HG03139 (cell line): ENCODE measurements at regions not wholly inside any gene's neighbourhood (a gene's known extent, or its start where the extent isn't known, plus 50 kb on each side); places are given as distances from the start of the nearest gene placed in this dataset.

Experiments
- ATAC-seq: cut with Tn5 transposase; IDR thresholded peaks from one replicate; pipeline ENCODE4 v1.9.1; 2021; ENCODE audit not compliant: unreplicated experiment

DNA sequence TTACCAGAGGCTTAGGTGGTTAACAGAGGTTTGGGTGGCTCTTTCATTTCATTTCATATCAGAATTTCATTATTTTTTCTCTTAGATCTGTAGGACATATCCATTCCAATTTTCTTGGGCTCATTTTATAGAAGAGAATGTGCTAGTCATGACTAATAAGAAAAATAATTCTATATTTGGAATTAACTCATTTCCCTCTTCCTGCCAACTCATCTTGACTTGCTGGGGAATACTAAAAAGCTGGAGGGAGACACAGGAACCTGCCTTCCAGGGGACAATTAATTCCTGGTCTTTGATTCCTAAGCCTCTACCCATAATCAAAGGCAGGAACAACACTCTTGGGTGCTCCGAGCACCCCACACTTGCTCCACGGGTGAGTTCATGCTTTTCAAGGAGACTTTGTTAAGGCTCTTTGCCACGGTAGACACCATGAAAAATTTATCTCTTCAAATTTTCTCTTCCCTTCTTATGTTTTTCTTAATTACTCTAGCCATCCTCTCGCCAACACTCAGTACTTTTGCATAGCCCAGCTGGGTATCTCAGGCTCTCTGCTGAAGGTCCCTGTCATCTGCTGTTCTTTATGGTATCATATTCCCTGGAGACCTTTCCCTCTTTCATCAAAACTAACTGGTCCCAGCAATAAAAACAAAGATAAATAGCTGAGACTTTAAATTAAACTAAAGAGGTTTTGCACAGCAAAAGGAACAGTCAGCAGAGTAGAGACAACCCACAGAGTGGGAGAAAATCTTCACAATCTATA is 273.9 kb downstream of the NPR3 start:
- no peak for ATAC-seq

- ATAC-seq = no peak
Measured at GRCh38 chr5:32989815-32990214, 278.7 kb downstream of the NPR3 start.

DNA sequence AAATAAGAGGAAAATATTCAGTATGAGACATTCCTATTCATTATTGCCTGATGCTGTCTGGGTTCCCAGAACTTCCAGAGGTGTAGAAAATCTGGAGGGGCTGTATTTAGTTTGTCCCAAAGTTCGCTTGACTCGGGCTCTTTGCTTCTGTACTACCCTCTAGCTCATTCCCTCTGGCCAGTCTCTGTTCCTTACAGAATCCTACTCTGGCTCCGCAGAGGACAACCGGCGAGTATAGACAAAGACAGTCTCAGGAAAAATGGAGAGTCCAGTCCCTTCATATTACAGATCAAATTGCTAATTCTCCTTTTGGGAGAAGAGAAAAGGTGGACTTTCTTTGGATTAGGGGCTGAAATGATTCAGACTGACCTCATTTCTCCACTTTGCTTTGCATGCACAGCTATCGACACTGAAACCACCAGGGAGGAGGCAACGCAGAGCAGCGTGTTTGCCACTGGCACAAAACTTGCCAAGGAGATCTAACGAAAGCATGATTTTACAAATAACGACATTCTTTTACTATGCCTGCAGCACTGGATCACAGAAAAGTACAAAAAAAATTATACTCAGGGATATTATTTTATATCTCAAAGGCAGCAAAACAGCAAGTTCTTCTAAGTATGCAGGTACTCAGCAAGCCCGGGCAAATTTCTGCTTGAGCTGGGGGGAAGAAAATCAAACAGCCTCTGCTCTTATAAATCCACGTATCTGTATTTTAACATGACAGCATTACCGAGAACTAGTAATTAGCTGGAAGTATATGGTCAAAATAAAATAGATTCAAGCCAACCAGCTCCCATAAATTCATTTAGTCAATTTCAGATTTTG is 279.7 kb downstream of the NPR3 start:
- no peak for ATAC-seq

- no peak for ATAC-seq
Measured at GRCh38 chr5:32991421-32991815, 280.3 kb downstream of the NPR3 start.

- no peak for ATAC-seq
Measured at GRCh38 chr5:32996336-32996735, 285.2 kb downstream of the NPR3 start.

GRCh38 chr5:33008751-33009418 is 297.8 kb downstream of the NPR3 start:
- ATAC-seq = no peak

- no peak for ATAC-seq
Measured at GRCh38 chr5:33010846-33011245, 299.7 kb downstream of the NPR3 start.

DNA sequence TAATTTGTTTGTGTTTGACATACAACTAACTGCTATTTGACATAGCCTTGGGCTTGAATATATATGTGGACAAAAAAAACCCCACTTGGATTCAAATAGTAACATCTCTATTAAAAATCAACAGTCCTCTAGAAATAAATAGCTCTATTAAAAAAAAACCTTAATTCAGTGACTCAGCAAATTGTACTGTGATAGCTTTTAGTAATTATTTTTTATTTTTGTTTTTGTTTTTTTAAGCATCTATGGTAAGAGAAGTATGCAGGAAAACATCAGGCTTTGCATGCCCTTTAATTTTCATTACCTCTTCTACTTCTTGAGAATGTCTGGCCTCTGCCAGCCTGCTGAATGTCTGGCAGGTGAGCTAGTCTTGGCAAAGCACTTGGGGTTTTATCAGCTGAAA is 300.7 kb downstream of the NPR3 start:
- ATAC-seq = no peak

DNA sequence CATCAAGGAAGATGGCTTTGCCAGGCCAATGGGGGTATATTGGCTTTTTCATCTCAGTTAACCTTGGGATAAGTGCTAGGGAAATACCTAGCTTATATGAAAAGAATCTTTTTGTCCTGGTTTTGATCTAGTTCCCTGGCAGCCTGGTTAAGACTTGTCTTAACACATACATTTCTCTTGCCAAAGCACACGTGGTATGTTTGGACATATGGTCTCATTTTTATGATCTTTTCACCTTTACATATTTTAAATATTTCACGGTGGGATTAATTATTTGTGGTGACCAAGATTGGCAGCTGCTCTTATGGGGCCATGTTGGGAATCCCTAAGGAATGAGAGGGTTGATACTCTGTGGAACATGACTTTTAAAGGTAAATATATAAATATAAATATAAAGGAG is 312.5 kb downstream of the NPR3 start:
- ATAC-seq = no peak

DNA sequence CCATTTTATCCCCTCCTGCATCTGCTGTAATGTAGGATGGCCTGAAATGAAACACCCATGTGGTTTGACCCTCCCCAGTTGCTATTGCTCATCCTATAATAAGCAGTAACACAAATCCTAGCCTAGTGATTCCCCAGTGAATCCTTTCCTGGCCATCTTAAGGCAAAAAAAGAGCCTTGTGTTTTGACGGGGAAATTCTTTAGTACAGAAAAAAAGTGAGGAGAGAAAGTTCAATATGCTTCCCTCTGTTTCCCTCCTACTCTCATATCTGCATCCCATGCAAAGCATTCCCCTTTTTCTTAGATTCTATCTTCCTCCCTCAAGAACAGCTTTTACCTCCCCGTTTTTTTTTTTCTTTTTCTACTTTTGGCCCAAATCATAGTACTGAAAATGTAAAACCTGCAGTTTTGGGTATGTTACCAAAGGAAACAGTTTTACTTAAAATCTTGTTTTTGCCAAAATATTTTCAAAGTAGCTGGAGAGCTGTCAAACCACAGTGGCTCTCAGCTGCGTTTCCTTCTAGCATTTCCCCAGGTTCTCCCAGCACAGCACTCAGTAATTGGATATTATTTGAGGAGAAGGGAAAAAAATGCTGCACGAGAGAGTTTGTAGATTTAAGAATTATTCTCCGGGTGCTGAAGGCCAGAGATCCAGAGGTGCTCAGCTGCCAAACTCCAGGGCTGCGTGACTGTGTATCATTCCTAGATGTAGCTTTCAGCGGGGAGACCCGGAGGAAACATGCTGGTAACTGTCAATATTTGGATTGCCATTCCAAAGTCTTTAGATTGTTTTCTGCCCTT is 321.4 kb downstream of the NPR3 start:
- ATAC-seq = no peak

DNA sequence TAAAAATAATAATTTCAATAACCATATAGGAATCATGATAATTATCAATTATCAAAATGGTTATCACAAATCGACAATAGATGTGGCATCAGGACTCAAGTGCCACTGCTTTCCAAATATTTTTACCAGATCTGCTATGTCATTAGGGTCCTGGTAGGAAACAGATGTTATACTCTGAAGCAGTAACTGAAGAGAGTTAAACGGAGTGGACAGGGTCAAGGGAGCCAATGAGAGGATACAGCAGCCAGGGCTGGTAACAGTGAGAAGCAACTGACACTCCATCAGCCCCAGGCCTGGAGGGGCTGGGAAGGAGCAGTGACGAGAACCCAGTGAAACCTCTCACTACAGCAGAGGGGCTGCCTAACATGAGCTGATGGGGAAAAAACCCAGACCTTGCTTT is 322.4 kb downstream of the NPR3 start:
- ATAC-seq = no peak

DNA sequence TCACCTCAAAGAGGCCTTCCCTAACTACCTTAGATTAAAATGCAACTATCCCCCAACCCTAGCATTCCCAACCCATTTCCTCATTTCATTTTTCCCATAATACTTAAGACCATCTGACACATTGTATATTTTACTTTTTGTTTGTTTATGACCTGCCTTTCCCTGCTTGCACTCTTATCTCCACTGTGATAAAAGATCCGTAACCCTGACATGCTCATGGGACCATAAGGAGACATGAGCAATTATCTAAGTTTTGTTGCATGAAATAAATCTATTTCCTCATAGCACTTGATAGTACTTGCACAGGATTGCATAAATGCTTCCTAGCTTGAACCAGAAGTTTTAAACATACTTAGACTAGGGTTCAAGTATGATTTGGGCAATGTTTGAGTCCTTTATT is 323.7 kb downstream of the NPR3 start:
- ATAC-seq = no peak

DNA sequence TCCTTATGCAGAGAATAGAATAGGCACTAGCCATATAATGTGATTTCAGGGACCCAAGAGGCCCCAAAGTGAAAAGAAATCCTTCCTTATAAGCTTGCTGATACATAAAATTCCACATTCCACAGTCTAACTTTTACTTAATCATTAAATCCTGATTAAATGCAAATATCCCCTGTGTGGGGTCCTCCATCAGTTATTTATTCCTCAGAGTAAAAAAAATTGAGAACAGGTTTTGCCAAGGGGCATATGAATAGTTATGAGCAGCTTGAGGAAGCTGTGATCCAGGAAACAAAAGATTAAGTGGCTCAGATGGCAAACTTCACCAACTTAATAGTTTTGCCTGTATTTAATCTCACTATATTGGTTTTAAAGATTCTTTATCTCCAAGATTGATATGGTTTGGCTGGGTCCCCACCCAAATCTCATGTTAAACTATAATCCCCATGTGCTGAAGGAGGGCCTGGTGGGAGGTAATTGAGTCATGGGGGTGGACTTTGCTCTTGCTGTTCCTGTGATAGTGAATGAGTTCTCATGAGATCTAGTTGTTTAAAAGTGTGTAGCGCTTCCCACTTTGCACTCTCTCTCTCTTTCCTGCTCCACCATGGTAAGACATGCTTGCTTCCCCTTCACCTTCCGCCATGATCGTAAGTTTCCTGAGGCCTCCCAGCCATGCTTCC is 324.9 kb downstream of the NPR3 start:
- ATAC-seq = no peak

DNA sequence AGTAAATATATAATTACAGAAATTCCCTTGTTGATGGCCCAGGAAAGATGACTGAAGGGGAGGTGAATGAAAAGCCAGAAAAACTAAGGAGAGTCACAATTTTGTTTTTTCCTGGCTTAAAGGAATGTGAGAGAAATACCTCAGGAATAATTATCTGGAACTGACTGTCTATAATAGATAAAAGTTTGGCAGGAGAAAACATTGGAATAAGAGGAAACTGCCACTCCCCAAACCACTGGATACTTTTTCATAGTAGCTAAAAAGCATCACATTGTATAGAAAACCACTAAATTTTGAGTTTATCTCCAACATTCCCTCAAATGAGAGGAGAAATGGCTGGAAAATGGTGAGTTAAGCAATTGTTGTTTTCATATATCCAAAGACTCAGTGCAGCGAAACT is 326.0 kb downstream of the NPR3 start:
- ATAC-seq = no peak

GRCh38 chr5:33041586-33041985 is 330.5 kb downstream of the NPR3 start:
- ATAC-seq = no peak

DNA sequence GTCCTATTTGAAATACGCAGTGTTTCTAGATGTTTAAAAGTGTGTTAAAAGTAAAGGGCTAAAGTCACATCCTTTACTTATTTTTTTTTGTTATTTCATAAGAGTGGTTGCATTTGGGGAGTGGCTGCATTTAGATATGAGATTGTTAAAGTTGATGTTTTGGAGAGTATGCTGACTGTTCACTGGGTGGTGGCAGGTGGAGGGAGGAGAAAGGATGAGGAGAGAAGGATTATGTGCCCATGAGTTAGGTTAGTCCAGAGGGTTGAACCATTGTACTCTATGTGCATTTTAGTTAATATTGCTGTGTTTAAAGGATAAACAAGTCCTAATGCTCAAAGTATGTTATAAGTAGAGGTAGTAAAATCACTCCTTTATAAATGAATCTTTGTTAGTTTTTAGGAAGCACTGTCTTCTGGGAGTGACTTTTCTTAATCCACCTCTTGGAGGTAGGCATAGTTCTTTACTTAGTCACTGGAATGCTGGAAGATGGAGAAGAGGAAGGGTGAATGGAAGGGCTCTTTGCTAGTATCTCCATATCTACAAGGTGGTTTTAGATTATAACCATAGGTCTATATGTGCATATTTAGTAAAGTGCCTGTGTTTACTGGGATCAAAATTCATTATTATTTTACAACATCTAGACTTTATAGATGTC is 332.3 kb downstream of the NPR3 start:
- no peak for ATAC-seq

- ATAC-seq = no peak
Measured at GRCh38 chr5:33046091-33046490, 335.0 kb downstream of the NPR3 start.

DNA sequence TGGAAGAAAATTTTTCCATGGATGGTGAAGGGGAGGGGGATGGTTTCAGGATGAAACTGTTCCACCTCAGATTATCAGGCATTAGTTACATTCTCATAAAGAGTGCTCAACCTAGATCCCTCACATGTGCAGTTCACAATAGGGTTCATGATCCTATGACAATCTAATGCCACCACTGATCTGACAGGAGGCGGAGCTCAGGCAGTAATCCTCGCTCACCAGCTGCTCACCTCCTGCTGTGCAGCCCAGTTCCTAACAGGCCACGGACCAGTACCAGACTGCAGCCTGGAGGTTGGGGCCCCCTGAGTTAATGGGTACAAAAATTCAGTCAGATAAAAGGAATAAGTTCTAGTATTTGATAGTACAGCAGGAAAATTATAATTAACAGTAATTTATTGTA is 337.2 kb downstream of the NPR3 start:
- ATAC-seq = no peak

- no peak for ATAC-seq
Measured at GRCh38 chr5:33049298-33049697, 338.2 kb downstream of the NPR3 start.

- no peak for ATAC-seq
Measured at GRCh38 chr5:33049842-33050241, 338.7 kb downstream of the NPR3 start.
